Peyer's patch (tissue), 4 donors: ENCODE measurements at regions not wholly inside any gene's neighbourhood (a gene's known extent, or its start where the extent isn't known, plus 50 kb on each side); places are given as distances from the start of the nearest gene placed in this dataset.

Experiments
- DNase-seq, 3 donors: peaks; one replicate each; pipeline ENCODE4 v3.0.0-alpha.2; 2017 to 2019
- H3K27ac ChIP-seq, 4 donors: fragments of 200-600 bp; sonication (generic); one replicate each; pipeline ENCODE4 v1.5.1; 2016 to 2019
- H3K27me3 ChIP-seq, 2 donors: fragments of 200-600 bp; sonication (generic); one replicate each; pipeline ENCODE4 v1.5.1; 2019
- H3K36me3 ChIP-seq, 3 donors: fragments of 200-600 bp; sonication (generic); one replicate each; pipeline ENCODE4 v1.5.1; 2016 to 2019
- H3K4me1 ChIP-seq, 4 donors: fragments of 200-600 bp; sonication (generic); one replicate each; pipeline ENCODE4 v1.5.1; 2016 to 2019
- H3K4me3 ChIP-seq, 4 donors: fragments of 200-600 bp; sonication (generic); 1 replicate in 3 of 4; 2 replicates in 1 of 4; pipeline ENCODE4 v1.5.1; 2016 to 2019; ENCODE audit warnings: mild to moderate bottlenecking in 1 of 4
- H3K9me3 ChIP-seq, 4 donors: fragments of 200-600 bp; sonication (generic); one replicate each; pipeline ENCODE4 v1.5.1; 2016 to 2019; ENCODE audit warnings: mild to moderate bottlenecking in 1 of 4
- POLR2A ChIP-seq, 2 donors: fragments of 450-650 bp; IDR thresholded peaks; one replicate each; pipeline ENCODE4 v1.5.1; 2017; ENCODE audit warnings: antibody characterized with exemption in 2 of 2, mild to moderate bottlenecking in 2 of 2, moderate library complexity in 2 of 2
- TF ChIP-seq, protein P1 (sequence below), 6 experiments: fragments of 450-650 bp in 4 of 6; fragments of 200-600 bp in 2 of 6; sonication (generic) in 1 of 6; IDR thresholded peaks; one replicate each; pipeline ENCODE4 v1.5.1; 2017 to 2019; ENCODE audit warnings: antibody characterized with exemption in 6 of 6, mild to moderate bottlenecking in 3 of 6, moderate library complexity in 1 of 6

- Histone ChIP-seq H3K36me3 (no peaks in the 10 kb centered on the region), H3K4me1 (no peaks in the 10 kb centered on the region), H3K27ac (no peak overlapping the region), H3K9me3 (no peaks in the 10 kb centered on the region), H3K27me3 (no peaks in the 10 kb centered on the region), H3K4me3 (no peak overlapping the region)
- TF ChIP-seq POLR2A (IDR thresholded peaks at IDR 0.05): no peak
- TF ChIP-seq, protein P1, sequence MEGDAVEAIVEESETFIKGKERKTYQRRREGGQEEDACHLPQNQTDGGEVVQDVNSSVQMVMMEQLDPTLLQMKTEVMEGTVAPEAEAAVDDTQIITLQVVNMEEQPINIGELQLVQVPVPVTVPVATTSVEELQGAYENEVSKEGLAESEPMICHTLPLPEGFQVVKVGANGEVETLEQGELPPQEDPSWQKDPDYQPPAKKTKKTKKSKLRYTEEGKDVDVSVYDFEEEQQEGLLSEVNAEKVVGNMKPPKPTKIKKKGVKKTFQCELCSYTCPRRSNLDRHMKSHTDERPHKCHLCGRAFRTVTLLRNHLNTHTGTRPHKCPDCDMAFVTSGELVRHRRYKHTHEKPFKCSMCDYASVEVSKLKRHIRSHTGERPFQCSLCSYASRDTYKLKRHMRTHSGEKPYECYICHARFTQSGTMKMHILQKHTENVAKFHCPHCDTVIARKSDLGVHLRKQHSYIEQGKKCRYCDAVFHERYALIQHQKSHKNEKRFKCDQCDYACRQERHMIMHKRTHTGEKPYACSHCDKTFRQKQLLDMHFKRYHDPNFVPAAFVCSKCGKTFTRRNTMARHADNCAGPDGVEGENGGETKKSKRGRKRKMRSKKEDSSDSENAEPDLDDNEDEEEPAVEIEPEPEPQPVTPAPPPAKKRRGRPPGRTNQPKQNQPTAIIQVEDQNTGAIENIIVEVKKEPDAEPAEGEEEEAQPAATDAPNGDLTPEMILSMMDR (IDR thresholded peaks at IDR 0.05): no peak
- DNase-seq: no peak
Observed at GRCh38 chr12:60191676-60192359, 596.0 kb downstream of the SLC16A7 start.

DNA sequence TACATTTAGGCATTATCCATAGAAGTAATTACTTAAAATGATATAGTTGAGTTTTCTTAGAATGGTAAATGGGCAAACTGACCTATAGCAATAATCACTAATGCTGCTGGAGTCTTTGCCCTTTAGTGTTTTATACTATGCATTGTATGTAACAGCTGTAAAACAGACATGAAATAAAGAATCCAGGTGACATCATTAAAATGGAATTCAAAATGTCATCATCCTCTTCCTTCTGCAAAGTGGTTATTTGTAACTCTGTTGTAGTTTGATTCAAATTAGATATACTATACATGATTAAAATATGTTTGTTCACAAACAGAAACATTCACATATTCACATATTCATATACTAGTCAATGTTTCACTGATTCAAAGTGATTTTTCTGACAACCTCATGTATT lies 598.8 kb downstream of the SLC16A7 start:
- Histone ChIP-seq H3K9me3 (no peaks in the 10 kb centered on the region), H3K27me3 (no peaks in the 10 kb centered on the region), H3K27ac (no peak overlapping the region), H3K4me1 (no peaks in the 10 kb centered on the region), H3K4me3 (no peak overlapping the region), H3K36me3 (no peaks in the 10 kb centered on the region)
- TF ChIP-seq, protein P1 (IDR thresholded peaks at IDR 0.05): no peak
- TF ChIP-seq POLR2A (IDR thresholded peaks at IDR 0.05): no peak
- no peak for DNase-seq

GRCh38 chr12:60195483-60195882 lies 599.7 kb downstream of the SLC16A7 start:
- Histone ChIP-seq H3K4me1 (no peaks in the 10 kb centered on the region), H3K27ac (no peak overlapping the region), H3K9me3 (no peaks in the 10 kb centered on the region), H3K36me3 (no peaks in the 10 kb centered on the region), H3K4me3 (no peak overlapping the region), H3K27me3 (no peaks in the 10 kb centered on the region)
- TF ChIP-seq, protein P1 (IDR thresholded peaks at IDR 0.05): no peak
- no peak for TF ChIP-seq POLR2A (IDR thresholded peaks at IDR 0.05)
- DNase-seq: no peak

DNA sequence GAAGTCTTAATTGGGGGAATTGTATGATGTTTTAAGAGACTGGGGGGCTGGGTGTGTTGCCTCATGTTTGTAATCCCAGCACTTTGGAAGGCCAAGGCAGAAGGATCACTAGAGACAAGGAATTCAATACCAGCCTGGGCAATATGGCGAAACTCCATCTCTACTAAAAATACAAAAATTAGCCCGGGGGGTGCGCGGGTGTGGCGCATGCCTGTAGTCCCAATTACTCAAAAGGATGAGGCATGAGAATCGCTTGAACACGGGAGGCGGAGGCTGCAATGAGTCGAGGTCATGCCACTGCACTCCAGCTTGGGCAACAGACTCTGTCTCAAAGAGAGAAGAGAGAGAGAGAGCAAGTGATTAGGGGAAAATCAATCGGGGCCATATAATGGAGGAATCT lies 600.5 kb downstream of the SLC16A7 start:
- TF ChIP-seq, protein P1 (IDR thresholded peaks at IDR 0.05): no peak
- TF ChIP-seq POLR2A (IDR thresholded peaks at IDR 0.05): no peak
- H3K4me3 ChIP-seq: no peak overlapping the region
- DNase-seq: no peak
- no peaks in the 10 kb centered on the region for H3K36me3 ChIP-seq
- H3K4me1 ChIP-seq: no peaks in the 10 kb centered on the region
- H3K27me3 ChIP-seq: no peaks in the 10 kb centered on the region
- no peak overlapping the region for H3K27ac ChIP-seq
- H3K9me3 ChIP-seq: no peaks in the 10 kb centered on the region

GRCh38 chr12:60197589-60197988 lies 601.8 kb downstream of the SLC16A7 start:
- no peaks in the 10 kb centered on the region for H3K4me1 ChIP-seq
- DNase-seq: no peak
- TF ChIP-seq, protein P1 (IDR thresholded peaks at IDR 0.05): no peak
- no peak for TF ChIP-seq POLR2A (IDR thresholded peaks at IDR 0.05)
- H3K36me3 ChIP-seq: no peaks in the 10 kb centered on the region
- no peak overlapping the region for H3K27ac ChIP-seq
- no peaks in the 10 kb centered on the region for H3K9me3 ChIP-seq
- H3K4me3 ChIP-seq: no peak overlapping the region
- no peaks in the 10 kb centered on the region for H3K27me3 ChIP-seq

DNA sequence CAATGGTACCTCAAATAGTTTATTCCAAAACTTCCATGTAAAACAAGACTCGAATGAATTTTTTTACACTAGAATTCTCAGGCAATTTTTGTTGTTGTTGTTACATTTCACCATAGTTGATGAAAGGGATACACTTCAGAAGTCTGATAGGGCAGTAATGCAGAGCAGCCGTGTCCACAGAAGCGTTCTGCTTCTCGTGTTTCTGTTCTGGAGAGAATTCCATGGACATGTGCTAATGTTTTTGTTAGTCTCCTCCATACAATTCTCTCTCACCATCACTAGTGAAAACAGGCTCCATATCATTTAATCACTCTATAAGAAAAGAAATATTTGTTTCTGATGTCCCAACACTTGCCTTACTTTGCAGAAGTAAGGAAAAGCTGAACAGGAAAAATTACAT lies 606.1 kb downstream of the SLC16A7 start:
- H3K4me1 ChIP-seq: no peaks in the 10 kb centered on the region
- DNase-seq: no peak
- H3K9me3 ChIP-seq: no peaks in the 10 kb centered on the region
- H3K4me3 ChIP-seq: no peak overlapping the region
- no peak overlapping the region for H3K27ac ChIP-seq
- no peaks in the 10 kb centered on the region for H3K27me3 ChIP-seq
- TF ChIP-seq POLR2A (IDR thresholded peaks at IDR 0.05): no peak
- TF ChIP-seq, protein P1 (IDR thresholded peaks at IDR 0.05): no peak
- no peaks in the 10 kb centered on the region for H3K36me3 ChIP-seq
